NCI-H524 (cell line): ENCODE measurements at regions not wholly inside any gene's neighbourhood (a gene's known extent, or its start where the extent isn't known, plus 50 kb on each side); places are given as distances from the start of the nearest gene placed in this dataset.

Experiments used
- DNase-seq, 2 experiments: peaks; one replicate each; lab custom pipeline; 2025; lab: John Stamatoyannopoulos, UW

GRCh38 chr2:3036432-3037125 lies 341.0 kb downstream of the EIPR1 start:
- DNase-seq = no peak

GRCh38 chr2:3035385-3036050 lies 342.1 kb downstream of the EIPR1 start:
- no peak for DNase-seq

- DNase-seq = no peak
Measured at GRCh38 chr2:3034856-3035255, 342.8 kb downstream of the EIPR1 start.

- no peak for DNase-seq
Measured at GRCh38 chr2:3034396-3034795, 343.2 kb downstream of the EIPR1 start.

GRCh38 chr2:3033315-3033714 lies 344.3 kb downstream of the EIPR1 start:
- DNase-seq = no peak

- DNase-seq = peak; percentile 10 to 76
Measured at GRCh38 chr2:3030791-3031190, 346.8 kb downstream of the EIPR1 start.

- DNase-seq = no peak
Measured at GRCh38 chr2:3025984-3026383, 351.6 kb downstream of the EIPR1 start.

- no peak for DNase-seq
Measured at GRCh38 chr2:3025261-3025660, 352.4 kb downstream of the EIPR1 start.

GRCh38 chr2:3024401-3024935 lies 353.1 kb downstream of the EIPR1 start:
- DNase-seq = no peak

GRCh38 chr2:3023531-3023930 lies 354.1 kb downstream of the EIPR1 start:
- DNase-seq = no peak

GRCh38 chr2:3022841-3023372 lies 354.7 kb downstream of the EIPR1 start:
- no peak for DNase-seq

GRCh38 chr2:3021720-3022119 lies 355.9 kb downstream of the EIPR1 start:
- no peak for DNase-seq

- no peak for DNase-seq
Measured at GRCh38 chr2:3010001-3010400, 367.6 kb downstream of the EIPR1 start.

GRCh38 chr2:3009483-3009882 lies 368.1 kb downstream of the EIPR1 start:
- DNase-seq = no peak

GRCh38 chr2:3009005-3009404 lies 368.6 kb downstream of the EIPR1 start:
- DNase-seq = no peak

GRCh38 chr2:3008561-3008960 lies 369.1 kb downstream of the EIPR1 start:
- no peak for DNase-seq

- DNase-seq = peak in 1 of 2 experiments; percentile 13
Measured at GRCh38 chr2:3007135-3007534, 370.5 kb downstream of the EIPR1 start.

GRCh38 chr2:3005859-3006501 lies 371.6 kb downstream of the EIPR1 start:
- DNase-seq = no peak

GRCh38 chr2:3001615-3002560 lies 375.7 kb downstream of the EIPR1 start:
- peak; percentile 41 to 77 for DNase-seq

GRCh38 chr2:3000968-3001367 lies 376.6 kb downstream of the EIPR1 start:
- DNase-seq = no peak

GRCh38 chr2:3000125-3000524 lies 377.5 kb downstream of the EIPR1 start:
- DNase-seq = no peak

- no peak for DNase-seq
Measured at GRCh38 chr2:2998971-2999370, 378.6 kb downstream of the EIPR1 start.
